ENCODE measurements at regions not wholly inside any gene's neighbourhood (a gene's known extent, or its start where the extent isn't known, plus 50 kb on each side); places are given as distances from the start of the nearest gene placed in this dataset.

- no peak for TF ChIP-seq CTCF (IDR thresholded peaks at IDR 0.05)
- no peak for TF ChIP-seq ZFX (IDR thresholded peaks at IDR 0.05; ENCODE audit: borderline replicate concordance)
These were observed 319.7 kb upstream of the WWC1 start for GRCh38 chr5:167971706-167972105.
